ENCODE measurements at regions not wholly inside any gene's neighbourhood (a gene's known extent, or its start where the extent isn't known, plus 50 kb on each side); places are given as distances from the start of the nearest gene placed in this dataset.

DNA sequence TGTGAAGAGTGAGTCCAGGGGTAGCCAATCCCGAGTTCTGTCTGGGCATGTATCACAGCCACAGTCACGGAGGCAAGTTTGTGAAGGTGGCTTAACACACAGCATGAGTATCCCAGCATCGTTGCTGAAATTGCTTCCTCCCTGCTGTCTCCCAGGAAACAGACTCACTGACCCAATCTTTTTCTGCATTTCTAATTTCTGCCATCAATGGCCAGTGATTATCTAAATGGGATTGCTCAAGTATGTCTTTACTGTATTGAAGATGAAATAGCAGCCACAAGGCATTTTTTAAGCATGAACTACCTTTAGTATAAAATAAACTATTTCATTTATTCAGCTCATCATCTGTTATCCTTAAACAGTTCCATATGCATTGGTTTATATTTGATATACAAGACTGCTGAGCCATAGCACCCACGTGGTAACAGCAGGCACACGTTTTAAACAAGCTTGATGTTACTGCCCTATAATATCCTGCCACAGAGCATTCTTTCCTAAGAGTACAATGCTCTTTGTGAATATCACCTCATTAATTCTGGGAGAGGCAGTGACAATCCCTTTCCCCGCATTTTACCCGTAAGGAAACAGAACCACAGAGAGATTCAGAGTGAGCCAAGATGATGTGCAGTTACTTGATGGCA lies 276.6 kb upstream of the THBS1 start:
- TF ChIP-seq, protein P1, sequence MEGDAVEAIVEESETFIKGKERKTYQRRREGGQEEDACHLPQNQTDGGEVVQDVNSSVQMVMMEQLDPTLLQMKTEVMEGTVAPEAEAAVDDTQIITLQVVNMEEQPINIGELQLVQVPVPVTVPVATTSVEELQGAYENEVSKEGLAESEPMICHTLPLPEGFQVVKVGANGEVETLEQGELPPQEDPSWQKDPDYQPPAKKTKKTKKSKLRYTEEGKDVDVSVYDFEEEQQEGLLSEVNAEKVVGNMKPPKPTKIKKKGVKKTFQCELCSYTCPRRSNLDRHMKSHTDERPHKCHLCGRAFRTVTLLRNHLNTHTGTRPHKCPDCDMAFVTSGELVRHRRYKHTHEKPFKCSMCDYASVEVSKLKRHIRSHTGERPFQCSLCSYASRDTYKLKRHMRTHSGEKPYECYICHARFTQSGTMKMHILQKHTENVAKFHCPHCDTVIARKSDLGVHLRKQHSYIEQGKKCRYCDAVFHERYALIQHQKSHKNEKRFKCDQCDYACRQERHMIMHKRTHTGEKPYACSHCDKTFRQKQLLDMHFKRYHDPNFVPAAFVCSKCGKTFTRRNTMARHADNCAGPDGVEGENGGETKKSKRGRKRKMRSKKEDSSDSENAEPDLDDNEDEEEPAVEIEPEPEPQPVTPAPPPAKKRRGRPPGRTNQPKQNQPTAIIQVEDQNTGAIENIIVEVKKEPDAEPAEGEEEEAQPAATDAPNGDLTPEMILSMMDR (IDR thresholded peaks at IDR 0.05): no peak
- no peak for TF ChIP-seq POLR2A (IDR thresholded peaks at IDR 0.05)
- no peaks in the 10 kb centered on the region for H3K27me3 ChIP-seq
- 28 to 31% methylated on average over 7 of the region's 7 CpGs for WGBS, 2 donors
- H3K4me3 ChIP-seq: no peak overlapping the region
- no peaks in the 10 kb centered on the region for H3K36me3 ChIP-seq
- peaks cover 0 to 9% (median 4%) of the 10 kb centered on the region in 3 donors for H3K4me1 ChIP-seq
- no peak for DNase-seq
- H3K27ac ChIP-seq: no peak overlapping the region
- intact Hi-C loops (cut with DNase I): no loop called here
- no peaks in the 10 kb centered on the region for H3K9me3 ChIP-seq

DNA sequence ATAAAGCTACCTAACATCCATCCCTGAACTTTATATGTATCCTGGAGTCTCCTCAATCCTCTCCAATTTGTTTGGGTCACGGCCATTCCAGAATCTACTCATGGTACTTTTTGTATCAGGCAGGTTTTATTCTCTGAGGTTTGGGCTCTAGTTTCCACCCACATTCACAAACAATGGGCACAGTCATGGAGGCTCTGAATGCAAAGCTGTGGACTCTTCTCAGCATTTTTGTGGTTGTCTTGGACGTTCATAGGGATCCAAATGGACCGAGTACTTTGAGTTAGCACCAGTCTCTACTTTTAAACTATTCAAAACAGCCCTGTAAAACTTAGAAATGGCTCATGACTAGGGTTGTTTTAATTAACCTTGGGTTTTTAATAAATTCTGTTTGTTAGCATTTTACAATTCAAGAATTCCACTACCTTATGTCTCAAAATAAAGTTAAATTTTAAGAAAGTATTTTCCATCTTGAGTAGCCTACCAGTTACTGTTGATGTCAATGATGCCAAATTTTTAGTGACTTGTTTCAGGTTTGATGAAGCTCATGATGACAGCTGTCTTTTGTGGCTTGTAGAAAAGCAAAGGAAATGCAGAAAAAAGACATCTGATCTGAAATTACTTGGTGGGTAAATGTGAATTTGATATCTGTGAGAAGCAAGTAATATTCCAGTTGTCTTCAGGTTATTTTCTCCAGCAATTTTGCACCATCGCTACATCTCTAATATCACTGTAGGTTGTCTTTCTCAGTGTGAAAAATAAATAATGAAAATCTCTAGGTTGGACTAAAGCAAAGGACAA lies 275.7 kb upstream of the THBS1 start:
- no peaks in the 10 kb centered on the region for H3K36me3 ChIP-seq
- H3K27ac ChIP-seq: no peak overlapping the region
- H3K4me3 ChIP-seq: no peak overlapping the region
- H3K27me3 ChIP-seq: no peaks in the 10 kb centered on the region
- DNase-seq: no peak
- 64 to 75% methylated on average over 3 to 4 of the region's 4 CpGs for WGBS, 2 donors
- TF ChIP-seq POLR2A (IDR thresholded peaks at IDR 0.05): no peak
- TF ChIP-seq, protein P1 (IDR thresholded peaks at IDR 0.05): no peak
- no peaks in the 10 kb centered on the region for H3K9me3 ChIP-seq
- intact Hi-C loops (cut with DNase I): no loop called here
- H3K4me1 ChIP-seq: peaks cover 0 to 9% (median 4%) of the 10 kb centered on the region in 3 donors

DNA sequence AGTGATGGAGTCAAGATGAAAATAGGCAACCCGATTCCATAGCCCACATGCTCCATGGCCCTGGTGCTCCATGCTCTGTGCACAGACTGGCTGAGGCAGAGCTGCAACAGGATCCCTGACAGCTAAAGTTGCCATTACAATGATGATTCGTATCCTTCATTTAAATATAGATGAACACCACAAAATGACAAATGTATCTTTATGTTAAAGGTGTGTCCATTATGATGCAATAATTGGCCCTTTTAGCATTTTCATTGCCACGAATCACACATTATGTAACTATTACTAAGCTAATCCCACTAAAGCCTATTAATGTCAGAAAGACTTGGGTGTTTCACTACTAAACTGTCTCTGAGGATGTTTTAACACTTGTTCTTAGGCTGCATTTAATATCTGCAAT lies 270.2 kb upstream of the THBS1 start:
- no peaks in the 10 kb centered on the region for H3K27me3 ChIP-seq
- no peaks in the 10 kb centered on the region for H3K36me3 ChIP-seq
- DNase-seq: no peak
- WGBS, 2 donors: 33 to 35% methylated on average over 3 of the region's 3 CpGs
- TF ChIP-seq, protein P1 (IDR thresholded peaks at IDR 0.05): no peak
- no peak for TF ChIP-seq POLR2A (IDR thresholded peaks at IDR 0.05)
- H3K4me3 ChIP-seq: no peak overlapping the region
- intact Hi-C loops (cut with DNase I): no loop called here
- H3K27ac ChIP-seq: no peak overlapping the region
- peaks cover 0 to 19% (median 3%) of the 10 kb centered on the region in 3 donors for H3K4me1 ChIP-seq
- no peaks in the 10 kb centered on the region for H3K9me3 ChIP-seq

DNA sequence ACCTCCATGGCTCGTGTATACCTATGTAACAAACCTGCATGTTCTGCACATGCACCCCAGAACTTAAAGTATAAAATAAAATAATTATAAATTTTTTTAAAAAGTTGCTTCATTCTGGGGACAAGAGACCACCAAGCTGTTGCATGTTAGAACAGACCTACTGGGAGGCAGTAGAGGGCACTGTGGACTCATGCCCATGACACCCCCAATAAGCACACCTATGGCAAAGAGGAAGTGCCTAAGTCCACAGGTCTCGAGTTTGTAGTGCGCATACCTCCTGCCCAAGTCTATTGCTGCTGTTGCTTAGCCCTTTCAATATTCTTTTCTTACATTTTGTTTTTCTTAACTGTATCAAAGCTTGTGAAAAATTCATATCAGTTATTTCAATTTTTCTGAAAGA lies 267.9 kb upstream of the THBS1 start:
- Histone ChIP-seq H3K9me3 (no peaks in the 10 kb centered on the region), H3K27me3 (no peaks in the 10 kb centered on the region), H3K27ac (no peak overlapping the region), H3K4me1 (peaks cover 0 to 19% (median 3%) of the 10 kb centered on the region in 3 donors), H3K36me3 (no peaks in the 10 kb centered on the region), H3K4me3 (no peak overlapping the region)
- TF ChIP-seq POLR2A (IDR thresholded peaks at IDR 0.05): no peak
- TF ChIP-seq, protein P1 (IDR thresholded peaks at IDR 0.05): peak in 1 of 6 experiments; percentile 37
- 63 to 72% methylated on average over 3 of the region's 3 CpGs for WGBS, 2 donors
- intact Hi-C loops (cut with DNase I): no loop called here
- DNase-seq: no peak

DNA sequence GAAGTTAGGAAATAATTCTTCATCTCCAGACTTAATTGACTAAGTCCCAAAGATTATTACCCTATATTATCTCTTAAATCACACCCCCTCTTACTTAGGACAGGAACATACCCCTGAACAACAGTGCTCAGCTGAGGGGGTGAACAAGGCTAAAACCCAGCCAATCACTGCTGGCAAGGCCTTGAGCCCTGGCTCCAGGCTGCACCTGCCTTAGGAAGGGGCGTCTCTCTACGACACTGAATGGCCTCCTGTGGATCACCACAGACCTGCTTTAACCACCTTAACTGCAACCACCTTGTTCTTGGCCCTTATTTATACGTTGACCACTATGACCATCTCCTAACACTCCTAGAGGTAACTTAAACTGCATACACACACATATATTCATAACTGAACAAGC lies 267.4 kb upstream of the THBS1 start:
- H3K27ac ChIP-seq: no peak overlapping the region
- intact Hi-C loops (cut with DNase I): no loop called here
- H3K4me1 ChIP-seq: peaks cover 0 to 19% (median 3%) of the 10 kb centered on the region in 3 donors
- DNase-seq: no peak
- WGBS, 2 donors: 90 to 95% methylated on average over 3 of the region's 3 CpGs
- TF ChIP-seq, protein P1 (IDR thresholded peaks at IDR 0.05): no peak
- TF ChIP-seq POLR2A (IDR thresholded peaks at IDR 0.05): no peak
- H3K4me3 ChIP-seq: no peak overlapping the region
- H3K36me3 ChIP-seq: no peaks in the 10 kb centered on the region
- no peaks in the 10 kb centered on the region for H3K9me3 ChIP-seq
- no peaks in the 10 kb centered on the region for H3K27me3 ChIP-seq

All from esophagus squamous epithelium (tissue), 5 donors.